ENCODE measurements at regions not wholly inside any gene's neighbourhood (a gene's known extent, or its start where the extent isn't known, plus 50 kb on each side); places are given as distances from the start of the nearest gene placed in this dataset.

- no peak for TF ChIP-seq CTCF (IDR thresholded peaks at IDR 0.05)
- TF ChIP-seq POLR2A (IDR thresholded peaks at IDR 0.05) = no peak
Measured at GRCh38 chr13:110042253-110042950, 256.0 kb upstream of the IRS2 start.

Data from lower leg skin (tissue), 3 donors.